A549 (cell line): ENCODE measurements at regions not wholly inside any gene's neighbourhood (a gene's known extent, or its start where the extent isn't known, plus 50 kb on each side); places are given as distances from the start of the nearest gene placed in this dataset.

Experiments
- ATAC-seq, 2 experiments: fragments of 200-7000 bp in 1 of 2; fragments of >200 bp in 1 of 2; cut with Nextera tagmentation in 1 of 2; cut with Tn5 transposase in 1 of 2; 3 replicates each; pipeline versions ENCODE4 v1.8.0 to v1.9.1; 2018 to 2020; ENCODE audit warnings: mild to moderate bottlenecking in 1 of 2, moderate library complexity in 1 of 2
- CTCF ChIA-PET: fragments of 300-600 bp; sonication (Branson Sonifier 250); formaldehyde crosslinking; extraction: SDS; loops from one replicate; lab custom pipeline; 2021; ENCODE audit warnings: antibody characterized with exemption, inconsistent platforms; lab: Yijun Ruan, JAX
- POLR2A ChIA-PET: fragments of 350-600 bp; formaldehyde crosslinking; extraction: SDS; loops from one replicate; lab custom pipeline; 2021; ENCODE audit warnings: antibody characterized with exemption, inconsistent platforms; lab: Yijun Ruan, JAX
- DNase-seq, 2 experiments: peaks; one replicate each; pipeline versions ENCODE4 v3.0.0 to v3.0.0-alpha.2; 2011 to 2016; ENCODE audit warnings: low read depth in 1 of 2, low spot score in 1 of 2
- FAIRE-seq: peaks from 2 replicates; lab custom pipeline; 2011; peaks lifted over from hg19 to GRCh38; lab: Jason Lieb, UNC
- H3K27ac ChIP-seq, 2 experiments: fragments of >200 bp; sonication (Bioruptor Twin); formaldehyde crosslinking; 3 replicates each; pipeline ENCODE4 v1.5.1; 2016 to 2017
- H3K4me1 ChIP-seq: fragments of >200 bp; sonication (Bioruptor Twin); formaldehyde crosslinking; 3 replicates; pipeline ENCODE4 v1.6.1; 2016
- H3K4me2 ChIP-seq: fragments of >200 bp; sonication (Bioruptor Twin); formaldehyde crosslinking; 3 replicates; pipeline ENCODE4 v1.6.1; 2016
- H3K4me3 ChIP-seq: fragments of >200 bp; sonication (Bioruptor Twin); formaldehyde crosslinking; 3 replicates; pipeline ENCODE4 v1.5.1; 2016
- H3K9me3 ChIP-seq: fragments of >200 bp; sonication (Bioruptor Twin); formaldehyde crosslinking; 3 replicates; pipeline ENCODE4 v1.6.1; 2016
- BCL3 ChIP-seq: fragments of >200 bp; sonication (Bioruptor Twin); formaldehyde crosslinking; IDR thresholded peaks from 3 replicates; pipeline ENCODE4 v1.6.1; 2016
- CBX2 ChIP-seq: fragments of 200-600 bp; sonication (generic); IDR thresholded peaks from 2 replicates; pipeline ENCODE4 v1.6.1; 2016; ENCODE audit warnings: low read depth, mild to moderate bottlenecking, borderline replicate concordance
- CBX8 ChIP-seq: fragments of 200-600 bp; sonication (generic); IDR thresholded peaks from 2 replicates; pipeline ENCODE4 v1.6.1; 2016
- CHD2 ChIP-seq: fragments of 150-350 bp; IDR thresholded peaks from 2 replicates; pipeline ENCODE4 v1.6.1; 2014; ENCODE audit warnings: low read length; ENCODE audit not compliant: partially characterized antibody
- CHD4 ChIP-seq: fragments of 200-600 bp; sonication (generic); IDR thresholded peaks from 2 replicates; pipeline ENCODE4 v1.6.1; 2016; ENCODE audit warnings: antibody characterized with exemption, mild to moderate bottlenecking, borderline replicate concordance
- EHMT2 ChIP-seq: fragments of 200-600 bp; sonication (generic); IDR thresholded peaks from 2 replicates; pipeline ENCODE4 v1.6.1; 2016; ENCODE audit warnings: antibody characterized with exemption, low read depth, mild to moderate bottlenecking, moderate library complexity
- EP300 ChIP-seq, 2 experiments: fragments of >200 bp; sonication (Bioruptor Twin); formaldehyde crosslinking; IDR thresholded peaks; 2 replicates in 1 of 2; 3 replicates in 1 of 2; pipeline ENCODE4 v1.6.1; 2016 to 2017
- FOSB ChIP-seq: fragments of 250-450 bp; sonication (Bioruptor Pico); IDR thresholded peaks from 2 replicates; pipeline ENCODE4 v1.5.0; 2020; ENCODE audit warnings: mild to moderate bottlenecking, moderate library complexity
- HES2 ChIP-seq: fragments of >200 bp; sonication (Bioruptor Twin); formaldehyde crosslinking; IDR thresholded peaks from 2 replicates; pipeline ENCODE4 v1.6.1; 2016
- HOXB13 ChIP-seq: fragments of 250-450 bp; sonication (Bioruptor Pico); IDR thresholded peaks from 2 replicates; pipeline ENCODE4 v1.5.0; 2020; ENCODE audit warnings: low read depth, mild to moderate bottlenecking, moderate library complexity
- JUN ChIP-seq, 2 experiments: fragments of >200 bp; sonication (Bioruptor Twin); formaldehyde crosslinking; IDR thresholded peaks; 2 replicates in 1 of 2; 3 replicates in 1 of 2; pipeline ENCODE4 v1.6.1; 2016 to 2017
- JUNB ChIP-seq: fragments of >200 bp; sonication (Bioruptor Twin); formaldehyde crosslinking; IDR thresholded peaks from 2 replicates; pipeline ENCODE4 v1.6.1; 2016
- KDM5A ChIP-seq: fragments of 200-600 bp; sonication (generic); IDR thresholded peaks from 2 replicates; pipeline ENCODE4 v1.6.1; 2016; ENCODE audit warnings: antibody characterized with exemption, mild to moderate bottlenecking
- MAX ChIP-seq: IDR thresholded peaks from 2 replicates; pipeline ENCODE4 v1.6.1; 2012
- MAZ ChIP-seq: fragments of 150-350 bp; IDR thresholded peaks from 2 replicates; pipeline ENCODE4 v1.6.1; 2014; ENCODE audit warnings: antibody characterized with exemption, low read depth, low read length, borderline replicate concordance
- NR3C1 ChIP-seq: fragments of >200 bp; sonication (Bioruptor Twin); formaldehyde crosslinking; IDR thresholded peaks from 3 replicates; pipeline ENCODE4 v1.6.1; 2017
- PHF8 ChIP-seq: fragments of 200-600 bp; sonication (generic); IDR thresholded peaks from 2 replicates; pipeline ENCODE4 v1.6.1; 2016; ENCODE audit warnings: low read depth, mild to moderate bottlenecking, antibody characterized with exemption, moderate library complexity, borderline replicate concordance
- POLR2A ChIP-seq: IDR thresholded peaks from 2 replicates; pipeline ENCODE4 v1.6.1; 2012; ENCODE audit warnings: mild to moderate bottlenecking, low read length
- POLR2AphosphoS2 ChIP-seq: conservative IDR thresholded peaks from 2 replicates; pipeline ENCODE4 v1.6.1; 2012; ENCODE audit warnings: low read length, improper control_type of control experiment, inconsistent platforms
- RAD21 ChIP-seq, 2 experiments: fragments of >200 bp in 1 of 2; sonication (Bioruptor Twin) in 1 of 2; formaldehyde crosslinking in 1 of 2; IDR thresholded peaks in 1 of 2; conservative IDR thresholded peaks in 1 of 2; 2 replicates in 1 of 2; 3 replicates in 1 of 2; pipeline ENCODE4 v1.6.1; 2012 to 2018; ENCODE audit warnings: inconsistent platforms in 1 of 2
- TP53 ChIP-seq: fragments of 250-450 bp; sonication (Bioruptor Pico); IDR thresholded peaks from 2 replicates; pipeline ENCODE4 v1.5.0; 2021; ENCODE audit warnings: mild to moderate bottlenecking, moderate library complexity
- ZNF302 ChIP-seq: fragments of 250-450 bp; sonication (Bioruptor Pico); IDR thresholded peaks from 2 replicates; pipeline ENCODE4 v1.9.0; 2021; ENCODE audit warnings: inconsistent platforms, mild to moderate bottlenecking, moderate library complexity
- ZSCAN20 ChIP-seq: fragments of 250-450 bp; sonication (Bioruptor Pico); IDR thresholded peaks from 2 replicates; pipeline ENCODE4 v1.8.0; 2022; ENCODE audit warnings: mild to moderate bottlenecking, moderate library complexity
- WGBS: methylation state at CpG from one replicate; pipeline ENCODE4 v1.1.6; 2017; ENCODE audit errors: missing lambda C conversion rate; 5-methylcytosine and 5-hydroxymethylcytosine counted together
- TF ChIP-seq, protein P1 (sequence below): fragments of 150-350 bp; IDR thresholded peaks from 2 replicates; pipeline ENCODE4 v1.6.1; 2014; ENCODE audit warnings: low read depth, mild to moderate bottlenecking, low read length

GRCh38 chr6:170202416-170203135 is 88.3 kb downstream of the DLL1 start:
- H3K4me3 ChIP-seq = no peak overlapping the region
- no peak for DNase-seq
- H3K9me3 ChIP-seq = no peaks in the 10 kb centered on the region
- ATAC-seq = no peak
- CTCF ChIA-PET = no interaction called here
- FAIRE-seq = no peak
- 33% methylated on average over 11 of the region's 13 CpGs for WGBS
- TF ChIP-seq POLR2AphosphoS2 = no peak
- TF ChIP-seq POLR2A = no peak
- TF ChIP-seq CBX2 = no peak
- no peak for TF ChIP-seq JUN (IDR thresholded peaks at IDR 0.05)
- TF ChIP-seq ZSCAN20 = no peak
- TF ChIP-seq HOXB13 (CRISPR knock-in tag) = no peak
- no peak for TF ChIP-seq FOSB (CRISPR knock-in tag)
- H3K27ac ChIP-seq = no peak overlapping the region
- H3K4me2 ChIP-seq = no peak overlapping the region
- POLR2A ChIA-PET = no interaction called here
- no peaks in the 10 kb centered on the region for H3K4me1 ChIP-seq

DNA sequence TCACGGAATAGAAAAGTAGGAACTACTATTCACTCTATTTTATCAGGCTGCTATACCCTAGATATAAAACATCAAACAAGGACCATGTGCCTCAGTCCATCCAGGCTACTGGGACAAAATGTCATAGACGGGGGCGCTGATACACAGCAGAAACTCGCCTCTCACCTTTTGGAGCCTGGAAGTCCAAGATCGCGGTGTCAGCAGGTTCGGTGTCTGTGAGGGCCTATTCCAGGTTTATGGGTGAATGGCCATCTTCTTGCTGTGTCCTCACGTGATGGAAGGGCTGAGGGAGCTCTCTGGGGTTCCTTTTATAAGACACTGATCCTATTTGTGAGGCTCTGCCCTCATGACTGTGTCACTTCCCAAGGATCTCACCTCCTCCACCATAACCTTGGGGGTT is 89.5 kb downstream of the DLL1 start:
- Histone ChIP-seq H3K4me1 (no peaks in the 10 kb centered on the region), H3K4me2 (no peak overlapping the region), H3K9me3 (no peaks in the 10 kb centered on the region; the same call in 2 of the 3 replicates), H3K4me3 (no peak overlapping the region), H3K27ac (no peak overlapping the region)
- no peak for TF ChIP-seq MAX
- TF ChIP-seq MAZ = no peak
- TF ChIP-seq TP53 (CRISPR knock-in tag) = no peak
- TF ChIP-seq CBX2 = no peak
- TF ChIP-seq RAD21 (conservative IDR thresholded peaks at IDR 0.05 in 1 of 2, IDR thresholded peaks at IDR 0.05 in 1 of 2) = no peak
- TF ChIP-seq CBX8 = no peak
- TF ChIP-seq JUNB = no peak
- no peak for TF ChIP-seq ZNF302
- TF ChIP-seq EP300 (IDR thresholded peaks at IDR 0.05) = no peak
- TF ChIP-seq NR3C1 = no peak
- TF ChIP-seq BCL3 = no peak
- no peak for TF ChIP-seq HES2
- no peak for TF ChIP-seq CHD2
- TF ChIP-seq PHF8 = no peak
- TF ChIP-seq, protein P1, sequence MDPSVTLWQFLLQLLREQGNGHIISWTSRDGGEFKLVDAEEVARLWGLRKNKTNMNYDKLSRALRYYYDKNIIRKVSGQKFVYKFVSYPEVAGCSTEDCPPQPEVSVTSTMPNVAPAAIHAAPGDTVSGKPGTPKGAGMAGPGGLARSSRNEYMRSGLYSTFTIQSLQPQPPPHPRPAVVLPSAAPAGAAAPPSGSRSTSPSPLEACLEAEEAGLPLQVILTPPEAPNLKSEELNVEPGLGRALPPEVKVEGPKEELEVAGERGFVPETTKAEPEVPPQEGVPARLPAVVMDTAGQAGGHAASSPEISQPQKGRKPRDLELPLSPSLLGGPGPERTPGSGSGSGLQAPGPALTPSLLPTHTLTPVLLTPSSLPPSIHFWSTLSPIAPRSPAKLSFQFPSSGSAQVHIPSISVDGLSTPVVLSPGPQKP = no peak
- TF ChIP-seq CHD4 = no peak
- no peak for TF ChIP-seq KDM5A
- TF ChIP-seq EHMT2 = no peak
- no peak for FAIRE-seq
- POLR2A ChIA-PET = no interaction called here
- CTCF ChIA-PET = no interaction called here
- 41% methylated on average over 8 of the region's 8 CpGs for WGBS
- DNase-seq = no peak
- no peak for ATAC-seq
